Activated CD4-positive, alpha-beta T cell treated with anti-CD3 and anti-CD28 coated beads, Interleukin-2, amount 10 ng/mL, durations not matched to agents 24 days and 14 days (primary cell): ENCODE measurements at regions not wholly inside any gene's neighbourhood (a gene's known extent, or its start where the extent isn't known, plus 50 kb on each side); places are given as distances from the start of the nearest gene placed in this dataset.
A peak's percentile ranks its signal among the peaks of the same experiment; 100 is the strongest.

Source experiments
- DNase-seq: peaks from one replicate; pipeline ENCODE4 v3.0.0; 2022
- H3K27ac Mint-ChIP-seq: one replicate; pipeline ENCODE4 v1.8.0; 2022; ENCODE audit warnings: mild to moderate bottlenecking, mixed read lengths
- H3K27me3 Mint-ChIP-seq: one replicate; pipeline ENCODE4 v1.8.0; 2022; ENCODE audit warnings: mixed read lengths
- H3K36me3 Mint-ChIP-seq: one replicate; pipeline ENCODE4 v1.8.0; 2022; ENCODE audit warnings: low read depth, mild to moderate bottlenecking, mixed read lengths
- H3K4me1 Mint-ChIP-seq: one replicate; pipeline ENCODE4 v1.8.0; 2021; ENCODE audit warnings: mixed read lengths
- H3K4me3 Mint-ChIP-seq: one replicate; pipeline ENCODE4 v1.8.0; 2022; ENCODE audit warnings: mild to moderate bottlenecking, moderate library complexity, mixed read lengths
- H3K9me3 Mint-ChIP-seq: one replicate; pipeline ENCODE4 v1.8.0; 2021; ENCODE audit warnings: mixed read lengths
- intact Hi-C: fragments of 100-400 bp; cut with micrococcal nuclease; formaldehyde crosslinking; loops from one replicate; pipeline ENCODE4 v1.15.1; 2023

DNA sequence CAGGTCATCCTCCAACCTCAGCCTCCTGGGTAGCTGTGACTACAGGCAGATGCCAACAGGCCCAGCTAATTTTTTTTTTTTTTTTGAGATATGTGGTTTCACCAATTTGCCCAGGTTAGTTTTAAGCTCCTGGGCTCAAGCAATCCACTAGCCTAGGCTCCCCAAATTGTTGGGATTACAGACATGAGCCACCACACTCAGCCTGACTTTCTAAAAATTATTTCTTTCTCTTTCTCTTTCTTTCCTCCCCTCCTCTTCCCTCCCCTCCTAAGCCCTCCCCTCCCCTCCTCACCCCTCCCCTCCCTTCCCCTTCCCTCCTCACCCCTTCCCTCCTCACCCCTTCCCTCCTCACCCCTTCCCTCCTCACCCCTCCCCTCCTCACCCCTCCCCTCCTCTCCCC, 127.3 kb downstream of the BTBD3 start:
- Mint-ChIP-seq H3K27me3 (no peaks in the 10 kb centered on the region), H3K27ac (no peak overlapping the region), H3K36me3 (no peaks in the 10 kb centered on the region), H3K4me3 (no peak overlapping the region), H3K9me3 (no peaks in the 10 kb centered on the region), H3K4me1 (no peaks in the 10 kb centered on the region)
- DNase-seq, result no peak
- intact Hi-C loops, result no loop called here

DNA sequence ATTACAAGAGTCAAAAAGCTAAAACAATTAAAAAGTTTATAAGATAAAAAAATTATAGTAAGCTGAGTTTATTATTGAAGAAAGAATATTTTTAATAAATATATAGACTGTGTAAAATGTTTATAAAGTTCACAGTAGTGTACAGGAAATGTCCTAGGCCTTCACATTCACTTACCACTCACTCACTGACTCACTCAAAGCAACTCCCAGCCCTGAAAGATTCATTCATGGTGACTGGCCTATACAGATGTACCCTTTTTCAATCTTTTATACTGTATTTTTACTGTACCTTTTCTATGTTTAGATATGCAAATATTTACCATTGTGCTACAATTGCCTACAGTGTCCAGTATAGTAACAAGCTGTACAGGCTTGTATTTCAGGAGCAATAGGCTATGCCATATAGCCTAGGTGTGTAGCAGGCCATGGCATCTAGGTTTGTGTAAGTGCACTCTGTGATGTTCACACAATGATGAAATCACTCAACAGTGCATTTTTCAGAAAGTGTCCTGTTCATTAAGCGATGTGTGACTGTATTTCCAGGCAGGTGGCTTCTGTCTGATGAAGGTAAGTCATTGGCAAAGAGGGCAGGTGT, 130.2 kb downstream of the BTBD3 start:
- Mint-ChIP-seq H3K4me3 (no peak overlapping the region), H3K9me3 (peaks cover 7% of the 10 kb centered on the region), H3K4me1 (no peaks in the 10 kb centered on the region), H3K27me3 (no peaks in the 10 kb centered on the region), H3K36me3 (no peaks in the 10 kb centered on the region), H3K27ac (no peak overlapping the region)
- DNase-seq, result no peak
- intact Hi-C loops, result no loop called here

DNA sequence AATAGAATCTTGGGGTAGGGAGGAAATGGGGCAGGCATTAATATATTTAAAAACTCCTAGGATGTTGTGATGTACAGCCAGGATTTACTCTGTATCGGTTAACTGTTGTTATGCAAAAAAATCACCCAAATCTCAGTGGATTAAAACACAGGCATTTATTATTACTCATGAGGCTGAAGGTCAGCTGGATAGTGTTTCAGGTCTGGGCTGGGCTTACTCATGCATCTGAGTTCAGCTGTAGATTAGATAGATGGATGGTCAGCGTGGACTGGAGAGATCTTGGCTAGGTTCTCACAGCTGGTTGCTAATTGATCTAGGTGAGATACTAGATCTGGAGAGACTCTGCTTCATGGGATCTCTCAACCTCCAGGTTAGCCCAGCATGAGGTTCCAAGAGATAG, 131.4 kb downstream of the BTBD3 start:
- intact Hi-C loops, result no loop called here
- Mint-ChIP-seq H3K27ac (no peak overlapping the region), H3K4me1 (peaks cover 5% of the 10 kb centered on the region), H3K36me3 (no peaks in the 10 kb centered on the region), H3K4me3 (no peak overlapping the region), H3K27me3 (no peaks in the 10 kb centered on the region), H3K9me3 (peaks cover 13% of the 10 kb centered on the region)
- DNase-seq, result no peak

DNA sequence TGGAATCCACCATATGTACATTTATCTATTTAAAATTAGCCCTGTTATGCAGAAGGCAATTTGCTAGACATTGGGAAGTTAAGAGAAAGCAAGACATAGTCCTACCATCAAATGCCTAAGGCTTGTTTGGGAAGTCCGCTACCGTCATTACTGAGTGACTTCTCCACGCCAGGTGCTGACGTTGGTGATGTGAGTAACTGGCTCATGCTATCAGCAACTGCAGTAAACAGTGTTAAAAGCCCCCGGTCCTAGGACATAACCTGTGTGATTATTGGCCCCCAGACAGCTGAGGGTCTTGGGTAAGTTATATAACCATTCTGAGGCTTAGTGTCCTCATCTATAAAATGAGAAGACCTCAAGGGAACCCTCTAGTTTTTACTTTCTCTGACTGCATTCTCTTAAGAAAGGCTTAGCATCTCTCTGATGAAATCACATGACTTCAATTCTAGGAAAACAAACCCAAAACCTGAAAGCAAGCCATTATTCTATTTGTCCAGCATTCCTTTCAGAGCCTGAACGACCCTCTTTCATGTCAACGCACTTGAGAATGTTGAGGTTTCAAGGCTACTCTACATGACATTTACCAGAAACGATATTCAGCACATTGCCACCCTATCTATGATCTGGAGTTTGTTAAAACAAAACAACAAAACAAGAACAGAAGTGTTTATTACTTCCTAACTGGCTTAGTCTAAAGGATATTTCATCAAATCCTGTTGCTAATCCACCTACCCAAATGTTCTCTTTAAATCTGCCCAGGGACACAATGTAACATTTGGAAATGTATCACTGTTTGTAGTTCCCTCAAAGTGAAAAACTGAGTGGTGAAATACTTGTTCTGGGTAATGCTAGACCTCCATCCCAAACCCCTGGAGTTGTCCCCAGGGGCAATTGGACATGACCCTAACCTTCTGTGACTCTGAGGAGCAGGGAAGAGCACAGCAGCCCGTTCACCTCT, 133.8 kb downstream of the BTBD3 start:
- DNase-seq, result no peak
- Mint-ChIP-seq H3K4me1 (peaks cover 5% of the 10 kb centered on the region), H3K36me3 (no peaks in the 10 kb centered on the region), H3K4me3 (no peak overlapping the region), H3K27ac (no peak overlapping the region), H3K9me3 (peaks cover 17% of the 10 kb centered on the region), H3K27me3 (no peaks in the 10 kb centered on the region)
- intact Hi-C loops, result no loop called here

DNA sequence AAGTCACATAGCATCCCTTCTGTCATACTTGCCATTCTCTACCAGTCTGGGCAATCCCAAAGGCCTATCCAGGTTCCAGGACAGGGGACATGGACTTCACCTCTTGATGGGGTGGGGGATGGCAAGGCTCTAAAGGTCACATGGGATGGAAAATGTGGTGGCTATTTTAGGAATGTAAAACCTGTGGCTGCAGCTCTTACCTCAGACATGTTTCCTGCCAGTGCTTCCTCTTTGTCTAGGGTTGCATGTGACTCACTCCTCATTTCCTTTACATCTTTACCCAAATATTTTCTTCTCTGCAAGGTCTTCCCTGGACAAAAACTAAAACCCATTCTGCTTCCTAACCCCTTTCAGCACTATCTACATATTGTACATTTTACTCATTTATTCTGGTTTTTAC, 135.7 kb downstream of the BTBD3 start:
- Mint-ChIP-seq H3K4me1 (peaks cover 5% of the 10 kb centered on the region), H3K4me3 (no peak overlapping the region), H3K36me3 (no peaks in the 10 kb centered on the region), H3K27me3 (no peaks in the 10 kb centered on the region), H3K9me3 (peaks cover 17% of the 10 kb centered on the region), H3K27ac (peak overlapping the region; percentile 58)
- DNase-seq, result no peak
- intact Hi-C loops, result no loop called here

DNA sequence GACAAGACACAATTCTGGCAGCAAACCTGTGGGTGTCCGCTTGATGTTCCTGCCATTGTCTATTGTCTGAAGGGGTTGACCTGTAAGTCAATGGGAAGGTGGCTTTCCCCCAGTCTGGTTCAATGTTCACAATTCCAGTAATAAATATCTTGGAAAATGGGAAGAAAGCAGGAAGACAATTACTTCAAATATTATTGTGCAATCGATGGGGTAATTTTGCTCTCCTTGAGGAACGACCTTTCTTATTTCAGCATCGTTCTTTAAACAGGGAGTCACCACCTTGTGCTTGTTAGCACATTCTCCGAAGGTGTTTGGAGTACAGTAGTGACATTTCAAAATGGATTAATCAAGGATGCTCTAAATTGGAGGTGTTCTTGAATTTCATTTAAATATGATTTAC, 136.9 kb downstream of the BTBD3 start:
- intact Hi-C loops, result no loop called here
- Mint-ChIP-seq H3K27ac (no peak overlapping the region), H3K4me3 (no peak overlapping the region), H3K36me3 (no peaks in the 10 kb centered on the region), H3K27me3 (no peaks in the 10 kb centered on the region), H3K9me3 (peaks cover 17% of the 10 kb centered on the region), H3K4me1 (peaks cover 5% of the 10 kb centered on the region)
- no peak for DNase-seq

DNA sequence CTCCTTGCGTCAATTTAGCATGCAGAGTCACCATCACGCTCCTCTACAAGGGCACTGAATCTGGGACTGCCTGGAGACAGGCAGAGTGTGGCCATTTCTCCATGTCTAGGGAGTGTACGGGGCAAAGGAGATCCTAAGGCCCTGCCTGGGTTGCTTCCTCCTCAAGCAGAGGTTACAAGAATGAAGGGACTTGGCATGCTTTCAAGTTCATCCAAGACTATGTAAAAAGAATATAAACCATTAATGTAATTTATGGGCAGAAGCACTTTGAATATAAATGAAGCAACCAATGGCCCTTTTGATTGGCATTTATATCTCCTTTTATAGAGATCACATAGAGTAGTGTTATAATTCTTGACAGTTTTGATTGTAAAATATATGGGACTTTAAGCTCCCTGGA, 137.5 kb downstream of the BTBD3 start:
- H3K9me3 Mint-ChIP-seq, result peaks cover 17% of the 10 kb centered on the region
- no peaks in the 10 kb centered on the region for H3K27me3 Mint-ChIP-seq
- no peak overlapping the region for H3K27ac Mint-ChIP-seq
- H3K4me1 Mint-ChIP-seq, result peaks cover 5% of the 10 kb centered on the region
- intact Hi-C loops, result no loop called here
- no peak overlapping the region for H3K4me3 Mint-ChIP-seq
- H3K36me3 Mint-ChIP-seq, result no peaks in the 10 kb centered on the region
- DNase-seq, result no peak

DNA sequence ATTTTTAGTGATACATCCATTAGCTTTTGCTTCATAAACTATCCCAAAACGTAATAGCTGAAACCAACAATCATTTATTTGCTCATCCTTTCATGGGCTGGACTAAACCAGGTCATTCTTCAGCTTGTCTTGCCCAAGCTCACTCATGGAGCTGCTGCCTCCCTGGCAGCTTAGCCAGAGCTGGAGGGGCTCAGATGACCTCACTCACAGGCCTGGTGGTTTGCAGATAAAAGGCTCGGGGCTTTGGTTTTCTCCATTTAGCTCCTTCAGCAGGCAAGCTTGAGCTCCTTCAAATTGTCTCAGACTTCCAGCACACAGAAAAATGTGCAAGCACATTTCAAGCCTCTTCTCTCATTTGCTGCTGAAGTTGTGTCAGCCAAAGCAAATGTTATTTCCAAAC, 139.1 kb downstream of the BTBD3 start:
- no peak overlapping the region for H3K27ac Mint-ChIP-seq
- no peaks in the 10 kb centered on the region for H3K27me3 Mint-ChIP-seq
- DNase-seq, result no peak
- H3K4me1 Mint-ChIP-seq, result peaks cover 5% of the 10 kb centered on the region
- H3K9me3 Mint-ChIP-seq, result peaks cover 13% of the 10 kb centered on the region
- intact Hi-C loops, result no loop called here
- H3K36me3 Mint-ChIP-seq, result no peaks in the 10 kb centered on the region
- H3K4me3 Mint-ChIP-seq, result no peak overlapping the region

DNA sequence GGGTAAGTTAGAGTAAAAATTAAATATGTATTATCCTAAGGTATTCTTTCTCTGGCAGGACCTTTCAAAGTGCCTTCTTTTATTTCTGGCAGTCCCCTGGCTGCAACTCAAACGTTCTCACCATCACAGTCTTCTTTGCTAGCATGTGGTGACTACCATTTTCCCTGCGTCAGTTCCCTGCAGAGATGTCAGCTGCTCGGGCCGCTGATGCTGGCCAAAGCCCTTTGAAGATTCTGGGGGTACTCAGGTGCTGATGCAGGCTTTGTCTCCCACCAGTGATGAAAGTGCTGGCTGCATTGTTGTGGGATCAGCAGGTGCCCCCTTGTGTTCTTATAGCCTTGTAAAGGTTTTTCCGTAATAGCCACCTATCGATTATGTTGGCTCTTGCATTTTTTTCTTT, 140.1 kb downstream of the BTBD3 start:
- Mint-ChIP-seq H3K4me3 (no peak overlapping the region), H3K4me1 (peaks cover 5% of the 10 kb centered on the region), H3K27ac (no peak overlapping the region), H3K27me3 (no peaks in the 10 kb centered on the region), H3K9me3 (peaks cover 12% of the 10 kb centered on the region), H3K36me3 (no peaks in the 10 kb centered on the region)
- DNase-seq, result no peak
- intact Hi-C loops, result no loop called here

DNA sequence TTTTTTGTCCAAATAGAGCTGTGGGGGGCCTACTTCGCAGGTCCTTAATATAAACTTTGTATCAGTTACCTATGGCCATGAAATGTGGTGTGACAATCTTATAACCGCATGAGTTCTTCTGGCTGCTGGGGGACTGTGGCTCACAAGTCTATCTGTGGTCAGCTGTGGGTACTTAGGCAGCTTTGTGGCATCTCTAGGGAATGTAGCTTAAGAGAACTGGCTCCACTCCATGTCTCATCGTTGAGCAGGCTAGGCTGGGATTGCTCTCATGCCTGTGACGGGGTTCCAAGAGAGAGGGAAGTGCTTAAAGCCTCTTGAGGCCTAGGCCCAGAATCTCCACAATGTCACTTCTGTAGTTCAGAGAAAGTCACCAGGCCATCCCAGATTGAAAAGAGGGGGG, 140.5 kb downstream of the BTBD3 start:
- no peak for DNase-seq
- intact Hi-C loops, result no loop called here
- peaks cover 8% of the 10 kb centered on the region for H3K9me3 Mint-ChIP-seq

DNA sequence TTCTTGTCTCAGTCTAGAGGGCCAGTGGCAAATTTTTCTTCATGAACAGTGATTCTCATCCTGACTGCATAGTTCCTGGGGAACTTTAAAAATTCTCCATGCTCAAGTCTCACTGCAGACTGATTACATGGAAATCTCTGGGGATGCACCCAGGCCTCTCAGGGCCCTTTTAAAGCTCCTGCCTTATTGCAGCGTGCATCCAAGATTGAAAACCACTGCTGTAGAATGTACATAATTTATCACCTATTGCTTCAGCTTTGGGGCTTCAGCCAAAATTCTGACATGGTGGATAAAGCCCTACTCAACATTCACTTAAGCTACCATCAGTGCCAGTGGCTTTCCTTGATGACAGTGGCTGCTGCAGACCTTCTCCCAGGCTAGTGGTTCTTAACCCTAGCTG, 143.8 kb downstream of the BTBD3 start:
- no peak overlapping the region for H3K4me3 Mint-ChIP-seq
- no peaks in the 10 kb centered on the region for H3K27me3 Mint-ChIP-seq
- H3K9me3 Mint-ChIP-seq, result no peaks in the 10 kb centered on the region
- H3K4me1 Mint-ChIP-seq, result no peaks in the 10 kb centered on the region
- intact Hi-C loops, result no loop called here
- DNase-seq, result no peak
- no peak overlapping the region for H3K27ac Mint-ChIP-seq
- no peaks in the 10 kb centered on the region for H3K36me3 Mint-ChIP-seq

More for the DNA sequence above, 140.5 kb downstream of the BTBD3 start:
- Mint-ChIP-seq H3K4me1 (peaks cover 4% of the 10 kb centered on the region), H3K4me3 (no peak overlapping the region), H3K27ac (no peak overlapping the region), H3K36me3 (no peaks in the 10 kb centered on the region), H3K27me3 (no peaks in the 10 kb centered on the region)

DNA sequence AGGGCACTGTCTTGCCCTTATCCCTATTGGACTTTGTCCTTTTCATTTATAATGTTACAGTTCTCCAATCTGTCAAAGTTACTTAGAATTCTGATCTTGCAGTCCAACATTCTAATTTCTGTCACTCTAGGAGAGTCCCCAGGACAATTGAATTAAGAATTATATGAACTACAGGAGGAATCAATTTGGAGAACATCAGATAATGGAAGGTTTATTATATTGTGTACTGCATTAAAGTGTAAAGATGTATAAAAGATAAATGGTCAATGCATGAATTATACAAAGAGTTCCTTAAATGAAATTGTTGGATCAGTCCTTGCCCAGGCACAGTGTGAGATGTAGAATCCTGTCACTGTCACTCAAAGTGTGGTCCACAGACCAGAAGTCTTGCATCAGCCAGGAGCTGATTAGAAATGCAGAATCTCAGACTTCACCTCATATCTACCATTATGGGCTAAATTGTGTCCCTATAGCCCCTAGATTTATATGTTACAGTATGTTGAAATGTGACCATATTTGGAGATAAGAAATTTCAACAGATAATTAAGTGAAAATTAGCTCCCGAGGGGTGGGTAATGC, 145.5 kb downstream of the BTBD3 start:
- H3K9me3 Mint-ChIP-seq, result no peaks in the 10 kb centered on the region
- intact Hi-C loops, result no loop called here

DNA sequence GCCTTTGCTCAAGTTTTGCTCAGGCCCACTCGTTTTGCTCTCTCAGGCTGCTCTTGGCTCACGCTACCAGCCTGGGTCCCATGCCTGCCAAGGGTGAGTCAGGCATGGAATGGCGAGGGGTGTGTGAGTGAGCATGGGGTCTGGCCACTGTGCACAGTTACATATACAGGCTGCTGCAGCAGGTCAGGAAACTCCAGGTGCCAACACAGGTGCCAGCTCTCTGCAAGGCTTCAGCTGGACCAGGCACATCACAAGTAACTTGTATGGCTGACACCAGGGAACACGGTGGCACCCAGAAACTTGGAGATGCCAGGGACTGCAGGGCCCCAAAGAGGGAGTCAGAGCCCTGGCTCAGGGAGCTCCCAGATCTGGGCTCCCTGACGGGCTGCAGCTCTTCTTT, 146.8 kb downstream of the BTBD3 start:
- no peaks in the 10 kb centered on the region for H3K4me1 Mint-ChIP-seq

More for the DNA sequence above, 145.5 kb downstream of the BTBD3 start:
- no peak for DNase-seq
- Mint-ChIP-seq H3K27me3 (no peaks in the 10 kb centered on the region), H3K4me1 (no peaks in the 10 kb centered on the region), H3K36me3 (no peaks in the 10 kb centered on the region), H3K4me3 (no peak overlapping the region), H3K27ac (no peak overlapping the region)

DNA sequence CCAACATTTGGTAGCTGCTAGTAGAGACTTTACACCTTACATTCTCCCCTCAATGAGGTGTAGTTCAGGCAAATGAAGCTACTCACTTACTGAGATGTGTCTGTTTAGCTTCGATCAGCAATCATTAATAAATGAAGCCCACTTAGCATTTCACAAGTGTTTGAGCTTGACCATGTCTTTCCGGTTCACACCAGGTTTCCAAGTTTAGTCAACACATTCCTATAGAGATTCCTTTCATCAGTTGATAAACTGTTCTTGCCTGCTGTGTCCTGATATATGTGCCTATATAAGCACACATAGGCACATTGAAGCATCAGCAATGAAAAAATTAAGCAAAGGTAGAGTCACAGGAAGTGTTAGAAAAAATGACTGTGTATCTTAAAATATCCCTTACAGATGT, 150.0 kb downstream of the BTBD3 start:
- Mint-ChIP-seq H3K36me3 (no peaks in the 10 kb centered on the region), H3K4me3 (no peak overlapping the region), H3K4me1 (no peaks in the 10 kb centered on the region), H3K9me3 (no peaks in the 10 kb centered on the region), H3K27me3 (no peaks in the 10 kb centered on the region), H3K27ac (no peak overlapping the region)
- DNase-seq, result no peak
- intact Hi-C loops, result no loop called here

More for the DNA sequence above, 146.8 kb downstream of the BTBD3 start:
- Mint-ChIP-seq H3K9me3 (no peaks in the 10 kb centered on the region), H3K27ac (no peak overlapping the region), H3K4me3 (no peak overlapping the region), H3K27me3 (no peaks in the 10 kb centered on the region), H3K36me3 (no peaks in the 10 kb centered on the region)
- intact Hi-C loops, result no loop called here
- no peak for DNase-seq
